HG02870 (cell line): ENCODE measurements at regions not wholly inside any gene's neighbourhood (a gene's known extent, or its start where the extent isn't known, plus 50 kb on each side); places are given as distances from the start of the nearest gene placed in this dataset.
A peak's percentile ranks its signal among the peaks of the same experiment; 100 is the strongest.

ENCODE experiments used
- ATAC-seq: cut with Tn5 transposase; IDR thresholded peaks from one replicate; pipeline ENCODE4 v1.9.1; 2021; ENCODE audit warnings: mild to moderate bottlenecking, moderate library complexity; ENCODE audit not compliant: unreplicated experiment

DNA sequence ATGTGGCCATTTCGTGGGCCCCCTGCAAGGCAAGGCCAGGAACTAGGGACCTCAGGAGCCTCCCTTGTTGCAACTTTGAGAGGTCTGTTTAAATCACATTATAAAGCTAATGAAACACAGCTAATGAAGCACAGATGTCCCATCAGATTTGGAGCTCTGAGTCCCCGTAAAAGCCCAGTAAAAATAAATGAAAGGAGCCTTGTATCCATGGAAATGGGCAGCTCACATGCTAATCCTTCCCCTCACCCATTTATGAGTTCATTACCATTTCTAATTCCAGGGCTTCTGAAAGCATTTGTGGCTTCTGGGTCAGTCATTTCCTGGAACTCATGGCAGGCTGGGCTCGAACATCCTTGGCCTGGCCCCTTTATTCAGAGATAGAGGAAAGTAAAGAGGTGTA, 274.8 kb downstream of the SS18 start:
- ATAC-seq = no peak

DNA sequence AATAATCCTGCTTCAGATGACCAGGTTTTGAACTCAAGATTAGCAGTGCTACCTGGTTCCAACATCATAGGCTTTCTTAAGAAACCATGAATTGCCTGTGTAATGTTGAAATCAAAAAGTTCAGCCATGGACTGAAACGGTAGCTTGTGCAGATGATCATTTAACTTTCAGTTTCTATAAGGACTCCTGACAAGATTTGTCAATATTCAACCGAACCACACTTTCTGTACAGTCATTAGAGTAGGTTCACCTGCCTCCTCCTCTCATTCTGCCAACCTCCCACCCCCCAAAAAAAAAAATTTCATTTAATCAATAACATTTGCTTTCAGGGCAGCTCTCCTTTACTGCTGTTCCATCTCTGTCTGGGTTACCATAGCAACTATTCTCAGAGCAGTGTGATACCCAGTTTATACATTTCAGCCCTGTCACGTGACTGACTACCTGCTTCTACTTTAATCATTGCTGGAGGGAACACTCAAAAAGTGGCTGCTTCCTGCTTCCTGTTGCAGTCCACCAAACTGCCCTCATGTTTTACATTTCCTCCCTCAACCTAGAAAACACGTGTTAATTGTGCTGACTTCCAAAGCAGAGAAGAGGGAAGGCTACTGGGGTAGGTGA, 275.5 kb downstream of the SS18 start:
- peak; percentile 78 for ATAC-seq

DNA sequence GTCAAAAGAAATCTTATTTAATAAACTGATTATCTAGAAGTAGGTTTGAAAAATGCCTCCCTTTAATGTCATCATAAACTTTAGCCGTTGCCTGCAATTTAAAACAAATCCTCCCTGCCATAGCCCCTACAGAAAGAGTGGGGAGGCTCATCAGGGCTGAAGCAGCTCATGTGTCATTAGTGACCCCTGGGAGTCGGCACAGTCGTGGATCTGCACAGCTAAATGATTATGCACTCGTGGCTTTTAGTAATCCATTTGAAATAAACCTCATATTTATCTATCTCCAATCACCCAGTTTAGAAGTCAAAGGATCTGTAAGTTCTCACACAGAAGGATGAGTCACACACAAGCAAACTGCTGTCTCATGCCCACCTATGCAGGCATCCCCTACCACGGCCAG, 277.3 kb downstream of the SS18 start:
- no peak for ATAC-seq

DNA sequence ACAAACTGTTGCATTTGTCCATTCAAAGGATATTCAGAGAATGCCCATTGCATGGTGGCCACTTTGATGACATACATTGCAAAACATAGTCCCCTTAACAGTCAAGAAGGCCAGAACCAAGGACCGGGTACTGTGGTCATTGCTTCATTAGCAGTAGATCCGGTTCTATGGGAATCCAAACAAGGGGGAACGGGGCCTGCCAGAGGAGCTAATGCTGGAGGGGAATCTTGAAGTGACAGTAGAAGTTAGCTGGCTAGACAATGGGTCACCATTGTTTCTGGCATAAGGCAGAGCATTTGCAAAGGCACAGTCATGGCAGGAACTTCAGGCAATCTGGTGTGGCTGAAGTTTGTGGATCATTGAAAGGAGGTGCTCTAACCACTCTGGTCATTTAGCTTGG, 279.7 kb downstream of the SS18 start:
- ATAC-seq = no peak

DNA sequence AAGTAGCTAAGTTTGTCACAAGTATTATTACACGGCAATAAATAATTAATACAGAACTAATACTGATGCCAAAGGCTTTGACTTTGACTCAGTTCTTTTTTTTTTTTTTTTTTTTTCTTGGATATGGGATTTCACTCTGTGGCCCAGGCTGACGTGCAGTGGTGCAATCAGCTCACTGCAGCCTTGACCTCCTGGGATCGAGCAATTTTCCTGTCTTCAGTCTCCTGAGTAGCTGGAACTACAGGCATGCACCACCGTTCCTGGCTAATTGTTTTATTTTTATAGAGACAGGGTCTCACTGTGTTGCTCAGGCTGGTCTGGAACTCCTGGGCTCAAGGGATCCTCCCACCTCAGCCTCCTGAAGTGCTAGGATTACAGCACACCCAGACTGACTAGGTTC, 284.5 kb downstream of the SS18 start:
- ATAC-seq = no peak

DNA sequence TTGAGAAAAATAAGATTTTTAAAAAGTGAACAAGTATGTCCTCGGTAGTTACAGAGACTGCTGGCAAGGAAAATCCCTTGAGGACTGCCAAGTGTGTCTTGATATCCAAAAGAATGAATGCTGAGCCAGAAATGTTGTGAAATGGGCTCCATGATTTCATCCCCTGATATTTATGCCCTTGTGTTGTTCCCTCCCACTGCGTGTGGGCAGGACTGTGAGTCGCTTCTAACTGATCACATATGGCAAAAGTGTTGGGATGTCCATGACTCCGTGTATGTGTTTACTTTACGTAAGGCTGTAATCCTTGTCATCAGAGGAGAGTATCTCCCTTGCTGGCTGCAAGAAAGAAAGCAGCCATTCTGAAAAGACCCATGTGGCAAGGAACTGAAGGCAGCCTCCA, 285.1 kb downstream of the SS18 start:
- no peak for ATAC-seq

DNA sequence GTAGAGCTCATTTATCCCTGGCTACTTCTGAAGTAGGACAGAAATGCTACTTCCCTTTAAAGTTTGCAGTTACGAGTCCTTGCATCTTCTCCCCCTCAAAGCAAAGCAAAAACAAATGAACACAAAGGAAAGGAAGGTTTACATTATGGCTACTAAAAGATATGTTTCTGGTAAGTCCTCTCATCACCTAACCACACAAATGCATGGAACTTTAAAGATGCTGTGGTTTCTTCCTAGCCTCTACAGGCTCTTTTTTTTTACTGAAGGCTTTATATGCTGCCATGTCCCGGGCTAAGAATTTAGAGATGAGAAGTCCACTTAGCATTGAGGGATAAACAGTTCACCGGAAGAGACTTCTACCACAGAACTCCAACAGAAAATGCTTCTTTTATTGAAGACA, 291.2 kb downstream of the SS18 start:
- ATAC-seq = no peak

DNA sequence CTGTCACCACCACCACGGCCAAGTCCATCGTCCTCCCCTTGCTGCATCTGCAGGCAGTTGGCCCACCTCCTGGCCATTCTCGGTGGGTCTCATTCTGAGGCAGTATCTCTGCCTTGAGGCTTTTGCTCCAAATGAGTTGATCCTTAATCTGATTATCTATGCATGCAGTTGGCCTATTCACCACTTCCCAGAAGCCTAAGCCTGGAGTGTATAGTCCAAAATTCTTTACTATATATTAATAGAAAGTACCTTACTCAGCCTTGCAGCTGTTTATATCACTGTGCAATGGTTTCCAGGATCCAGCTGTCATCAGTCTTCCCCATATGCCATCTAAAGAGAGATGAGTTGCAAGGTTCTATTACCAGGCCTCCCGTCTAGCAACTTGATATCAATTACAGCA, 292.4 kb downstream of the SS18 start:
- no peak for ATAC-seq

DNA sequence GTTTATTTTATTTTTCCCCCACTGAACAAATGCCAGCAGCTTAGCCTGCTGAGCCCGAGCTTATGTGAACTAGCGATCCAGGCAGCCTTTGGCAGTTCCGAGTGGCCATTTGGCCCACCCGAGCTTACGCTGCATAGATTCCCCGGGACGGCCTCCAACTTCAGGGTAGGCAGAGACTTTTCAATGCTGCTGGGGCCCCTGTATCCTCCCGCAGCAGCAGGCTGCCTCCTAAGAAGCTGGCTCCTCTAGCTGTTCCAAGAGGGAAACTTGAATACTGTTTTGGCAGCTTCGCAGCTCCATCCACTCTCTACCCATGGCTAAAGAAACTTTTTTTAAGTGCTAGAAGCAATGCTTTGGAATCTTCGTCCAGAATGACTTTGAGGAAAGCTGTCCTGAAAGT, 295.2 kb downstream of the SS18 start:
- ATAC-seq = no peak

DNA sequence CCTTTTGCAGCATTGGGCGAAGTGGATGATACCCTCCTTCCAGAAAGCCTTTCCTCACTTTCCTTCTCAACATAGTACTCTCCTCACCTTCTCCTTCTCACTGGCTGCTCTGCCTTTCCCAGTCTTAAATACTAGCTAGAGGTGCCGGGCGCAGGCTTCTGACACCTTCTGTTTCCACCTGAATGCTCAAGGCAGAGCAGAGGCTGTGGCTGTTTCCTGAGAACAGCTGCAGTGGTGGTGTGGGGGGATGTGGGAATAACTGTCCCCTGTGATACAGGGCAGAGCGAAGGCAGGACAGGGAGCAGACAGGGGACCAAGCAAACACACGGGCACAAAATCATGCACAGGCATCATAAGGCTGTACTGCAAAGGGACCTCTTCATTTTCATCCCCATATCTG, 303.1 kb downstream of the SS18 start:
- no peak for ATAC-seq

DNA sequence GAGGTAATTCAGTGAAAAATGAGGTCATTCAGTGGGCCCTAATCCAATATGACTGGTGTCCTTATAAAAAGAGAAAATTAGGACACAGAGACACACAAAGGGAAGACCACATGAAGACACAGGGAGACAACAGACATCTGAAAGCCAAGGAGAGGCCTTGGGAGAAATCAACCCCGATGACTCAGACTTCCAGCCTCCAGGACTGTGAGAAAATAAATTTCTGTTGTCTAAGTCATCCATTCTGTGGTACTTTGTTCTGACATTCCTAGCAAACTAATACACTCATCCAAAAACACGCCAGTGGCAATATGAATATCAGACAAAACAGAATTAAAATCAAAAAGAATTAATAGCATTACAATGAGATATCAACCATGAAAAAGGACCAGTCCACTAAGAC, 303.7 kb downstream of the SS18 start:
- ATAC-seq = no peak

DNA sequence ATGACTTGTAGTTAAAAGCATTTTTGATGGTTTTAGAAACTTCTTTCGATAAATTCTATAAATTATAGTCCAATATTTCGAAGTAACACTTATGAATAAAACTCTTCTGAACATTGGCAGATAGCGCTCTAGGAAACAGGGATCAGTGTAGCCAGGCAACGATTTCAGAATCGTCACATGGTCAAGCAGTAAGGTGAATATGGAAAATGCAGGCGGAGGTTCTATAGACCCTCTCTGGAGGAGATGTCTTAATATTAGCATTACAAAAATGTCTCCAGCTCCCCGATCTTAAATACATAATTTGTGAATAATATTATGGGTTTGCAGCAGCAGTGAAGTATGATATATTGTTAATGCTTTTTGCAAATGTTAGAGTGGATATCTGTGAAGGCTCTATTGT, 310.3 kb downstream of the SS18 start:
- no peak for ATAC-seq

DNA sequence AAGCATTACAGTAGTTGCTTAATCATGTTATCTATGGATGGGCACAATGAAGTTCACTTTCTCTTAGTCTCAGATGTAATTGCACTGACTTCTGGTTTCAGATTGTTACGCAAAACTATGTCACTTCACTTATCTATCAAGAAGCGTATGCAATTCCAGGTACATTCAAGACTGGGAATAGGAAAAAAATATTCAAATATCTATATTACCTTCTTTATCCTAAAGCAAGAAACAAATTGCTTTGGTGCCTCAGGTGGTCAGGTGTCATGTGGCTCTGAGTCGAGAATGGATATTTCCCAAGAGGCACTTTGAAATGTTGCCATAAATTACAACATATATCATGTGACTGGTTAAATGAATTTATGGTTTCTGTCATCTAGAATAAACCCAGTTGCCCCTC, 318.6 kb downstream of the SS18 start:
- ATAC-seq = no peak

DNA sequence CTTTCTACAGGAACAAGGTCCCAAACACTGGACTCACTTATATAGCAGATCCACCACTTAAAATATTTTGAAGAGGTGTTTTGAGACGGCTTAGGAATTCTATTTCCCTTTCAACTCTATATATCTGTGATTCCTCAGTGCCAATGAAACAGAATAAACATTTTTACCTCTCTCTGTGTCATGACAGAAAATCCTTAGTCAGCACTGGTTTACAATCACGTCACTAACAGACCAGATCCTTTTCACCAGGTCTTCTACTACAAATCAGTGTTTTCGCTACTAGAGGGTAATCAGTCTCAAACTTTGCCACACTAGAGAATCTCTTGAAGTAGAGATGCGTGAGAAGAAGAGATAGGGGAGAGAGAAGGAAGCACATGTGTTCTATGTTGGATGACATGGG, 325.6 kb downstream of the SS18 start:
- ATAC-seq = no peak

DNA sequence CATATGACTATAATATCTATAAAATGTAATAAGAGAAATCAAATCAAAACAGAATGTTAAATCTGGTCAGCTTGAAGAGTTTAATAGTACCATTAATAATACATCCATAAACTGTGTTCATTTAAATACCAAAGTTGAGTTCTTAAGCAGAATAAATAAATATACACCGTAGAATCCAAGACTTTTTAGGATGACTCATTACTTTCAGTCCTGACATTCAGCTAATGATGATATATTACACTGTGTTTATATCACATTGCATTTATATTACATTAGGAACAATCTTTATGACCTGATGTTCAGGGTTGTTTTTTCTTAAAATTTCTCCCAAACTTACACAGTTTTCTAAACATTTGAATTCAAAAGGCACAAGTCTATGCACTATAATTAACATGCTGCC, 331.3 kb downstream of the SS18 start:
- ATAC-seq = no peak

DNA sequence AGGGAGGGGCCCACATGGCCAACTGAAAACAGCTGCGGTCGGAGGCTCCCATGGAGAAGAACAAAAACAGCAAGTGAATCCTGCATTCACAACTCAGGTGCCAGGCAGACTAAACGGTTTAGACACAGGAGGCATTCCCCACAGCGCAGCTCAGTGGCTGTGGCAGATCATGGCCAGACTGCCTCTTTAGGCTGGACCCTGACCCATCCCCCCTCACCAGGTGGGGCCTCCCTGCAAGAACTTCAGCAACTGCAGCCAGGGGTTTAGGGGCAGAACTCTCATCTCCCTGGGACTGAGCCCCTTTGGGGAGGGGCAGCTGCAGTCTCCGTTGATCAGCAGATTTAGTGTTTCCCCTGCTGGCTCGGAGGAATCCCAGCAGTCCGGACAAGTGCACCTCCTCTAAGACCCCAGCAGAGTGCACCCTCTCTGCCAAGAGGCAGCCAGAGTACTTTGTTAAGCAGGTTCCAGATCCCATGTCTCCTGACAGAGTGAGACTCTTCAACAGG, 346.7 kb downstream of the SS18 start:
- no peak for ATAC-seq

DNA sequence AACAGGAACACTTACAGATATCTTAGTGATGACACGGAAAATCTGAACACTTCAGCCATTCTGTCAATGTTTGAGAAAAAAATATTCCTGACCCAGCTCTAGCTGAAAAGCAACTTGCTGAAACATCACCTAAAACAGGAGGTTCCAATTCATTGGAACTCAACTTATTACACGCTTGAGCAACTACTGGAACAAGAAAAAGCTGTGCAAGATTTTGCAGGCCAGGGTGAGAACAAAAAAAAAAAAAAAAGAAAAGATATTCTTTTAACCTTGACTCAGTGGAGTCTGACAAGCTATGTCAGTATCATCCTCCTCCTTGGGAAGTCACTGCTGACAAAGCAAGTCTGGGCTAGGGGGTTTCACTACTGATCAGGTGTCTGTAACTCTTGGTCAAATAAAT, 351.0 kb downstream of the SS18 start:
- ATAC-seq = no peak

DNA sequence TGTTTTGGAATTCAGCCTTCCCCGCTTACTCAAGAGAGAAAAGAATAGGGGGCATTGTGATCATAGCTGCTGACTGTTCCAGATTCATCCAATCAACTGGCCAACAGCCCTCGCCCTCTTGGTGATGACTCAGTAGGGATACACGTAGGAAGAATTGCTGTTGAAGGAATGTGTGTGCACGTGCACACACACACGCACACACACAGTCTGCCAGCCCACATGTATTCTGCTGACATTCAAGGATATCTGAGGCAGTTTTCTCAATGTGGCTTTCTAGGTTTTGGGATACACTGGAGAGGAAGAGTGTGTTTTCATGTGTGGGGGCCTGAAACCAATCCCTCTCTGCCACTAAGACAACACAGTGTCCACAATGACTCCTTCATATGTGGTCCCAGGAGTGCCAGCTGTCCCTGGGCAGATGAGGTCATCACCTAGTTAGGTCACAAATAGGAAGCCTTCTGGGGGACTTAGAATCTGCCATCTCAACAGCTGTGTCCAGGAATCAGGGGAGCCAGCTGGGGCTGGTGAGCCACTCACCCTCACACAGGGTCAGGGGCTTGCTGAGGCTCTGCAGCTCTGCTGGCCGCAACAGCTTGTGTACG, 352.6 kb downstream of the SS18 start:
- ATAC-seq = no peak

DNA sequence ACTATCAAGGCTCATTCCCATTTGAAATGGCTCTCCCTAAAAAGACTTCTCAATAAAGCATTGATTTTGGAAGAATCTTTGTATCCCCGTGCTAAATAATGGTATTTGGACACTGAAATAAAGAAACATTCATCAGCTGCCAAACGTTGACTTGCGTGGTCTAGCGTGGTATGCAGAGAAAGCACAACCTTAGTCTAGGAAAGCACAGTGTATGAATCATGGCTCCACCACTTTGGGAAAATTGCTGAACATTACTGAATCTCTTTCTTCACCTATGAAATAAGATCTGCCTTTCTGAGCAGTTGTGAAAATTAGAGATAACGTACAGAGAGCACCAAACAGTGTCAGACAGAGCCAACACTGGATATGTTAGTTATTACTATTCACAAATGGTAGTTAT, 353.9 kb downstream of the SS18 start:
- no peak for ATAC-seq

DNA sequence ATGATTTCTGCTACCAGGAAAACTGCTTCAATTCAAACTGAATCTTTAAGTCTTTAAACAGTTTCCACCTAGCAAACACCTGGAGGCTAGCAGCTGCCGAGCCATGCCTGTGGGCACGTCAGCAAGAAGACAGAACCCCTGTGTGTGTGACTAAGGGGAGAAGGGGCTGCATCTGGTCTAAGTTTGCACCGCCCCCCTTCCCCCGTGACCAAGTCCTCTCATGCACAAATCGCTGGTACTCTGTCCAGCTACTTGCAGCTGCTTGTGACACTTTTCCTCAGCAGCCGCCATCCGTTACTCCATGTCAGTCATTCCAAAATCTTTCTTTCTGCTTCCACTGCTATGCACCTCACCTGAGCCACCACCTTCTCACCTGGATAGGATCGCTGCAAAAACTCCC, 355.0 kb downstream of the SS18 start:
- ATAC-seq = no peak

DNA sequence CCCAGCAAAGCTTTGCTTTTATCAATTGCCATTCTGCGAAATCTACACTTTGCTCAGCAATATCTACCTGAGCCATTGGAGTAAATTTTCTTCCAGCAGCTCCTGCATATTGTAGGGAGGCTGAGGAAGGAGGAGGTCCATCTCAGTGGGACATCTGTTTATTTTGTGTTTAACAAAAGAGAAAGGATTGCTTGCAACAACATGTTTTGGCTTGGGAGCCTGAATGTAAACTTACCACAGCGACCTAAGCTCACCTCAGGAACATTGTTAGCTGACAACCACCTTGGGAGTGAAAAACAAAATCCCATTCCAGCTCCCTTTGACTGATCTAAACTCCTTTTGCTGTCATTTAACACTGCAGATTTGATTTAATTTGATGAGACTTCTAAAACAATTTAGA, 356.1 kb downstream of the SS18 start:
- no peak for ATAC-seq

DNA sequence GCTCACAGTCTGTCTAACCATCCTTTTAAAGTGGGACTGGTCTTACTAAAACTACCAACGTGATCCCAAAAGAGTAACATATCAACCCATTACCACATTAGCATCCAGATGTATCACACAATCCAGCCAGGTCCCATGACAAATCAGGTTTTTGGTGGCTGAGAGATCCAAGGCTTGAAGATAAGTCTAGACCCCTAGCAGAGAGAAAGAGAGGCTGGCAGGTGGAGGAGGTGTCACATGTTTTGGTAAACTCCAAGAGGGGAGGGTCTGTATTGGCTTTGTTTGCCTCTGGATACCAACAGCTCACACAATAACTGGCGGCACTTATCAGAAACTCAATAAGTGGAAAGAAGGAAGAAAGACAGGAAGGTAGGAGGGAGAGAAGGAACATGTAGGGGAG, 357.6 kb downstream of the SS18 start:
- no peak for ATAC-seq

DNA sequence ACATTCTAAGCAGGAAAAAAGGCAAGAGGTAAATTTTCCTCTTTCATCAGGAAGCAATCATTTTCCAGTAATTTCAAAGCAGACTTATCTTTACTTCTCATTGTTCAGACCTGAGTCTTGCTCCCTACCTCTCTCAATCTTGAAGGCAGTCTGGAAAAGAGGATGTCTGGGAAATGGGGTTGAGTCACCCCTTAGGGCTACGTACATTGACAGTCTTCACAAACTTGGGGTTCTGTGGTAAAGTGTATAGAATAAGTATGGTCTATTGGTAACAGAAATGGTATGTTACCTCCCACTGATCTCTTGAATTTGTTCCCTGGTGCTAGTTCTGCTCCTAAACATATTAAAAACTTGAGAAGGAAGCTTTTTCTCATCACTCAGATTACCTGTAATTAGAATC, 361.3 kb downstream of the SS18 start:
- ATAC-seq = no peak
